ENCODE measurements at regions not wholly inside any gene's neighbourhood (a gene's known extent, or its start where the extent isn't known, plus 50 kb on each side); places are given as distances from the start of the nearest gene placed in this dataset.

GRCh38 chr7:17038160-17038782 is 156.5 kb upstream of the AGR3 start:
- Histone ChIP-seq H3K4me3 (ENCODE audit: control extremely low read depth in 1 of 5, extremely low read depth in 1 of 5, insufficient read depth in 1 of 5, low read depth in 2 of 5, low read length in 4 of 5) (no peak overlapping the region), H3K79me2 (ENCODE audit: control insufficient read depth, insufficient read depth, low read length) (no peaks in the 10 kb centered on the region), H3K4me2 (replicated peaks; ENCODE audit: low read depth, low read length, poor library complexity, severe bottlenecking) (no peak overlapping the region), H3K9ac (ENCODE audit: low read length) (no peak overlapping the region), H2AFZ (ENCODE audit: insufficient read depth, low read depth, low read length, poor library complexity, severe bottlenecking) (no peak overlapping the region), H4K20me1 (ENCODE audit: control insufficient read depth, insufficient read depth, low read length, poor library complexity, severe bottlenecking) (no peaks in the 10 kb centered on the region), H3K9me3 (ENCODE audit: control extremely low read depth in 1 of 3, control insufficient read depth in 2 of 3, insufficient read depth in 1 of 3, low read length in 2 of 3) (no peaks in the 10 kb centered on the region), H3K27me3 (replicated peaks in 1 of 4; ENCODE audit: control extremely low read depth in 1 of 4, control insufficient read depth in 3 of 4, insufficient read depth in 4 of 4, low read length in 3 of 4) (no peaks in the 10 kb centered on the region), H3K4me1 (ENCODE audit: control insufficient read depth in 2 of 2, insufficient read depth in 2 of 2, low read length in 2 of 2) (no peaks in the 10 kb centered on the region), H3K36me3 (replicated peaks in 1 of 2; ENCODE audit: control extremely low read depth in 1 of 2, control insufficient read depth in 1 of 2, extremely low read depth in 1 of 2, insufficient read depth in 2 of 2, low read length in 1 of 2) (no peaks in the 10 kb centered on the region), H3K27ac (ENCODE audit: low read length in 2 of 2) (no peak overlapping the region)
- ATAC-seq (ENCODE audit: low read depth) (no peak), DNase-seq (no peak)
- no peak for TF ChIP-seq CTCF (IDR thresholded peaks at IDR 0.05)
- TF ChIP-seq EZH2 (IDR thresholded peaks at IDR 0.05; ENCODE audit: borderline replicate concordance, insufficient read depth, low read depth, low read length, poor library complexity, severe bottlenecking), result no peak
- H3K27ac Mint-ChIP-seq, result no peak overlapping the region
- WGBS (ENCODE audit: insufficient coverage), result 100% methylated on average over 1 of the region's 3 CpGs
- no peaks in the 10 kb centered on the region for H3K9me3 Mint-ChIP-seq (ENCODE audit: insufficient read depth)
- H3K4me1 Mint-ChIP-seq, result peaks cover 3% of the 10 kb centered on the region
- intact Hi-C loops (cut with micrococcal nuclease), result no loop called here
- H3K4me3 Mint-ChIP-seq, result no peak overlapping the region
- ChIA-PET POLR2A (no interaction called here), CTCF (no interaction called here)
- no peaks in the 10 kb centered on the region for H3K27me3 Mint-ChIP-seq

GRCh38 chr7:17038783-17039170 is 157.0 kb upstream of the AGR3 start:
- POLR2A ChIA-PET, result no interaction called here
- TF ChIP-seq EZH2 (IDR thresholded peaks at IDR 0.05; ENCODE audit: borderline replicate concordance, insufficient read depth, low read depth, low read length, poor library complexity, severe bottlenecking) (no peak), CTCF (IDR thresholded peaks at IDR 0.05) (no peak)
- H3K9me3 Mint-ChIP-seq (ENCODE audit: insufficient read depth), result no peaks in the 10 kb centered on the region
- Histone ChIP-seq H3K79me2 (ENCODE audit: control insufficient read depth, insufficient read depth, low read length) (no peaks in the 10 kb centered on the region), H3K36me3 (replicated peaks in 1 of 2; ENCODE audit: control extremely low read depth in 1 of 2, control insufficient read depth in 1 of 2, extremely low read depth in 1 of 2, insufficient read depth in 2 of 2, low read length in 1 of 2) (no peaks in the 10 kb centered on the region), H3K9ac (ENCODE audit: low read length) (no peak overlapping the region), H3K4me1 (ENCODE audit: control insufficient read depth in 2 of 2, insufficient read depth in 2 of 2, low read length in 2 of 2) (no peaks in the 10 kb centered on the region), H3K4me2 (replicated peaks; ENCODE audit: low read depth, low read length, poor library complexity, severe bottlenecking) (no peak overlapping the region), H3K9me3 (ENCODE audit: control extremely low read depth in 1 of 3, control insufficient read depth in 2 of 3, insufficient read depth in 1 of 3, low read length in 2 of 3) (no peaks in the 10 kb centered on the region), H3K27ac (ENCODE audit: low read length in 2 of 2) (no peak overlapping the region), H4K20me1 (ENCODE audit: control insufficient read depth, insufficient read depth, low read length, poor library complexity, severe bottlenecking) (no peaks in the 10 kb centered on the region), H3K4me3 (ENCODE audit: control extremely low read depth in 1 of 5, extremely low read depth in 1 of 5, insufficient read depth in 1 of 5, low read depth in 2 of 5, low read length in 4 of 5) (no peak overlapping the region), H2AFZ (ENCODE audit: insufficient read depth, low read depth, low read length, poor library complexity, severe bottlenecking) (no peak overlapping the region), H3K27me3 (replicated peaks in 1 of 4; ENCODE audit: control extremely low read depth in 1 of 4, control insufficient read depth in 3 of 4, insufficient read depth in 4 of 4, low read length in 3 of 4) (no peaks in the 10 kb centered on the region)
- H3K27me3 Mint-ChIP-seq, result no peaks in the 10 kb centered on the region
- peaks cover 3% of the 10 kb centered on the region for H3K4me1 Mint-ChIP-seq
- H3K4me3 Mint-ChIP-seq, result no peak overlapping the region
- WGBS (ENCODE audit: insufficient coverage), result no CpG with 5 or more reads among the region's 2 CpGs
- H3K27ac Mint-ChIP-seq, result no peak overlapping the region
- DNase-seq (no peak), ATAC-seq (ENCODE audit: low read depth) (no peak)
- CTCF ChIA-PET, result no interaction called here
- intact Hi-C loops (cut with micrococcal nuclease), result no loop called here

All from B cell (primary cell).